AG08396 (cell line): ENCODE measurements at regions not wholly inside any gene's neighbourhood (a gene's known extent, or its start where the extent isn't known, plus 50 kb on each side); places are given as distances from the start of the nearest gene placed in this dataset.

Source experiments
- DNase-seq: peaks from one replicate; pipeline ENCODE4 v3.0.0; 2012; ENCODE audit warnings: low spot score, mixed read lengths

GRCh38 chr4:53810643-53811042 lies 219.4 kb upstream of the LNX1 start:
- no peak for DNase-seq

GRCh38 chr4:53809816-53810215 lies 218.5 kb upstream of the LNX1 start:
- DNase-seq, result no peak

- no peak for DNase-seq
These were observed 214.0 kb upstream of the LNX1 start for GRCh38 chr4:53805291-53805690.

GRCh38 chr4:53804719-53805118 lies 213.4 kb upstream of the LNX1 start:
- DNase-seq, result no peak

GRCh38 chr4:53802500-53802899 lies 211.2 kb upstream of the LNX1 start:
- DNase-seq, result no peak

GRCh38 chr4:53801373-53801772 lies 210.1 kb upstream of the LNX1 start:
- no peak for DNase-seq

GRCh38 chr4:53800741-53801140 lies 209.5 kb upstream of the LNX1 start:
- DNase-seq, result no peak

GRCh38 chr4:53793096-53793495 lies 201.8 kb upstream of the LNX1 start:
- DNase-seq, result no peak

GRCh38 chr4:53790286-53790685 lies 199.0 kb upstream of the LNX1 start:
- DNase-seq, result no peak

- DNase-seq, result no peak
These were observed 197.3 kb upstream of the LNX1 start for GRCh38 chr4:53788621-53789020.

- no peak for DNase-seq
These were observed 196.7 kb upstream of the LNX1 start for GRCh38 chr4:53788011-53788410.

GRCh38 chr4:53786632-53787031 lies 195.3 kb upstream of the LNX1 start:
- DNase-seq, result peak; percentile 62

- no peak for DNase-seq
These were observed 194.7 kb upstream of the LNX1 start for GRCh38 chr4:53785996-53786395.

- no peak for DNase-seq
These were observed 192.8 kb upstream of the LNX1 start for GRCh38 chr4:53784112-53784511.

- no peak for DNase-seq
These were observed 192.0 kb upstream of the LNX1 start for GRCh38 chr4:53783208-53783859.

GRCh38 chr4:53782458-53782845 lies 191.2 kb upstream of the LNX1 start:
- DNase-seq, result no peak

GRCh38 chr4:53781629-53782457 lies 190.6 kb upstream of the LNX1 start:
- no peak for DNase-seq

- DNase-seq, result peak; percentile 38
These were observed 189.6 kb upstream of the LNX1 start for GRCh38 chr4:53780736-53781400.

GRCh38 chr4:53779025-53779424 lies 187.7 kb upstream of the LNX1 start:
- DNase-seq, result no peak

GRCh38 chr4:53778155-53778554 lies 186.9 kb upstream of the LNX1 start:
- no peak for DNase-seq

GRCh38 chr4:53777244-53777984 lies 186.1 kb upstream of the LNX1 start:
- peak; percentile 50 for DNase-seq

GRCh38 chr4:53776141-53776540 lies 184.9 kb upstream of the LNX1 start:
- DNase-seq, result no peak
